ENCODE measurements at regions not wholly inside any gene's neighbourhood (a gene's known extent, or its start where the extent isn't known, plus 50 kb on each side); places are given as distances from the start of the nearest gene placed in this dataset.

DNA sequence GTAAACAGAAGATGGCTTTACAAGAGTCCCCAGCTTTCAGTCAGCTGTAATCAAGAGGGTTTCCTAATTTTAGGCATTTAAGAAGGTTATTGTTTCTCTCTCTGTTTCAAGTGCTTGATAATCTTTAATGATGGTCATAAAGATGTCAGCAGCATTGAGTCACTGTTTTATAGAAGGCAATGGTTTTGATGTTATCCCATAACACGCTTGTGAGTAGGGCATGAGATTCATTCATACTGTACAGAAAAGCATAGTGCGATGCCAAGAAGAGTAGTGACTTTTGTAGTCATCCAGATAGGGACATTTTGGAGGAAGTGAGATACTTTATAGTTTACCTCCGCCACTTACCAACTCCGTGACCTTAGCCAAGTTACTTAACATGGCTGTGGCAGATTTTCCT is 364.2 kb upstream of the SLC10A2 start:
- peaks cover 38% of the 10 kb centered on the region for H3K9me3 Mint-ChIP-seq
- H3K4me3 Mint-ChIP-seq = no peak overlapping the region
- DNase-seq = no peak
- peaks cover 2% of the 10 kb centered on the region; the same call in 1 of the 2 replicates for H3K27me3 Mint-ChIP-seq (ENCODE audit: insufficient read depth)
- H3K36me3 Mint-ChIP-seq (ENCODE audit: low read depth) = no peaks in the 10 kb centered on the region
- TF ChIP-seq, protein P1, sequence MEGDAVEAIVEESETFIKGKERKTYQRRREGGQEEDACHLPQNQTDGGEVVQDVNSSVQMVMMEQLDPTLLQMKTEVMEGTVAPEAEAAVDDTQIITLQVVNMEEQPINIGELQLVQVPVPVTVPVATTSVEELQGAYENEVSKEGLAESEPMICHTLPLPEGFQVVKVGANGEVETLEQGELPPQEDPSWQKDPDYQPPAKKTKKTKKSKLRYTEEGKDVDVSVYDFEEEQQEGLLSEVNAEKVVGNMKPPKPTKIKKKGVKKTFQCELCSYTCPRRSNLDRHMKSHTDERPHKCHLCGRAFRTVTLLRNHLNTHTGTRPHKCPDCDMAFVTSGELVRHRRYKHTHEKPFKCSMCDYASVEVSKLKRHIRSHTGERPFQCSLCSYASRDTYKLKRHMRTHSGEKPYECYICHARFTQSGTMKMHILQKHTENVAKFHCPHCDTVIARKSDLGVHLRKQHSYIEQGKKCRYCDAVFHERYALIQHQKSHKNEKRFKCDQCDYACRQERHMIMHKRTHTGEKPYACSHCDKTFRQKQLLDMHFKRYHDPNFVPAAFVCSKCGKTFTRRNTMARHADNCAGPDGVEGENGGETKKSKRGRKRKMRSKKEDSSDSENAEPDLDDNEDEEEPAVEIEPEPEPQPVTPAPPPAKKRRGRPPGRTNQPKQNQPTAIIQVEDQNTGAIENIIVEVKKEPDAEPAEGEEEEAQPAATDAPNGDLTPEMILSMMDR (IDR thresholded peaks at IDR 0.05) = no peak
- H3K4me1 Mint-ChIP-seq (ENCODE audit: low read depth) = no peaks in the 10 kb centered on the region
- H3K27ac Mint-ChIP-seq = no peak overlapping the region

DNA sequence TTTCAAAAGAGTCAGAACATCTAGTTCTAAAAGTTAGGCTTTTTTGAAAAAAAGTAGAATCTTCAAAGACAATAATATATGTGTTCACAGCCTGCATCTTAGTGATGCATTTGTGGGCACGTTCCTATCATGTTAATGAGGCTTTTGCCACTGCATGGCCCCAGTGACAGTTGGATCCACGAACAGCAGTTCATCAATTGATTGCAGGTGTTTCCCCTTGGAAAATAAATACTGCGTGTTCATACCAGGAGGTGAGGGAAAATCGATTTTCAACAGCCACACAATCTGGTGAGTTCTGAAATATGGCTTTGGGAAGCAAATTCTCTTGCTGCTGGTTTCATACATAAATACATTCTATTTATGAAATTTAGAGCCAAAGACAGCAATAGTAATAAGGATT is 343.8 kb upstream of the SLC10A2 start:
- Mint-ChIP-seq H3K27ac (no peak overlapping the region), H3K4me3 (no peak overlapping the region), H3K36me3 (ENCODE audit: low read depth) (no peaks in the 10 kb centered on the region), H3K4me1 (ENCODE audit: low read depth) (no peaks in the 10 kb centered on the region), H3K27me3 (ENCODE audit: insufficient read depth) (no peaks in the 10 kb centered on the region), H3K9me3 (peaks cover 19% of the 10 kb centered on the region)
- TF ChIP-seq, protein P1 (IDR thresholded peaks at IDR 0.05) = no peak
- no peak for DNase-seq

DNA sequence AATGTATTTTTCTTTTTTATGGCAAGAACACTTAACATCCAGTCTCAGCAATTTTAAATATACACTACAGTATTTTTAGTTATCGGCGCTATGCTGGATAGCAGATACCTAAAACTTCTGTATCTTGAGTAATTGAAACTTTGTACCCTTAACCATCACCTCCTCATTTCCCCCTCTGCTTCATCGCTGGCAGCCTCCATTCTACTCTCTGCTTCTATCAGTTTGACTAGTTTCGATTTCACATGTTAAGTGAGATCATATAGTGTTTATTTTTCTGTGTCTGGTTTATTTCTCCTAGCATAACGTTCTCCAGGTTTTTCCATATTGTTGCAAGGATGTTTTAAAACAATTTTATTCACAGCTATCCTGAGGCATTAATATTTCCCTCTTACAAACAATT is 340.8 kb upstream of the SLC10A2 start:
- peaks cover 35% of the 10 kb centered on the region for H3K9me3 Mint-ChIP-seq
- H3K27me3 Mint-ChIP-seq (ENCODE audit: insufficient read depth) = no peaks in the 10 kb centered on the region
- no peak overlapping the region for H3K27ac Mint-ChIP-seq
- H3K4me1 Mint-ChIP-seq (ENCODE audit: low read depth) = no peaks in the 10 kb centered on the region
- 0 out of 2 replicates have a peak, but pooled peaks cover 5% of the 10 kb centered on the region for H3K36me3 Mint-ChIP-seq (ENCODE audit: low read depth)
- TF ChIP-seq, protein P1 (IDR thresholded peaks at IDR 0.05) = no peak
- H3K4me3 Mint-ChIP-seq = no peak overlapping the region
- DNase-seq = no peak

DNA sequence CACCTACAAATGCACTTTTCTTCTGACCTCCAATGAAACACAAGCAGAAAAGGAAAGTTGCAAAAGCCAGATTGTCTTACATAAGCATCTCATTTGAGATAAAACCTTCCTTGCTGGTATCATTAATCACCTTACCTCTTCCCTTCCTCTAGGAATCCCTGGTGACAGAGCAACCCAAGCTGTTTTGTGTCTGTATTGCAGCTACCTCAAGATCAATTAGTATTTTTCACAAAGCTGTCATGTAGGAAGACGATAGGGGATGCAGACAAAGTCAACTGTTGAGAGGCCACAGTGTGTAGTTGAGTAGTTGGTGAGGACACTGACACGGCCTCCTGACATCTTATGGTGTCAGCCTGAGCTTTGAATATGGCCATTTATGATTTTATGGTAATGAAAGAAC is 339.1 kb upstream of the SLC10A2 start:
- 0 out of 2 replicates have a peak, but pooled peaks cover 5% of the 10 kb centered on the region for H3K36me3 Mint-ChIP-seq (ENCODE audit: low read depth)
- TF ChIP-seq, protein P1 (IDR thresholded peaks at IDR 0.05) = no peak
- no peaks in the 10 kb centered on the region for H3K4me1 Mint-ChIP-seq (ENCODE audit: low read depth)
- H3K27ac Mint-ChIP-seq = no peak overlapping the region
- no peak for DNase-seq
- H3K4me3 Mint-ChIP-seq = no peak overlapping the region
- peaks cover 35% of the 10 kb centered on the region for H3K9me3 Mint-ChIP-seq
- H3K27me3 Mint-ChIP-seq (ENCODE audit: insufficient read depth) = no peaks in the 10 kb centered on the region

DNA sequence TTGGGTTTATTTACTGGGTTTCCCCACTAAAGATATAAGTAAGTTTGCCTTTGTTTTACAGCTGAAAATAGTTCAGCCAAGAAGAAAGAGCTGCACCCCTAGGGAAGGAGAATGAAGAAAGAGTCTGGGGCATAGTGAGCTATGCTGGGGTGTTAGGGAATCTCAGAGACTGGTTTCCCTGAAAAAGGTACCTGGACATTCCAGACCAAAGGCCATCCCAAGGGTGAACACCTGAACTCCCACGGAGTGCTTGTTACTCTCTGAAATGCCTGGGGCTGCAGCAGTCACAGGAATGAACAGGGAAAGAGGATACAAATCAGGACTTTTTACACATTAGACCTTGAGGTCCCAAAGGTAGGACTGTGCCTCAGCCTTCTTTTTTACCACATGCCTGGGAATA is 337.6 kb upstream of the SLC10A2 start:
- H3K27ac Mint-ChIP-seq = no peak overlapping the region
- H3K9me3 Mint-ChIP-seq = peaks cover 40% of the 10 kb centered on the region
- DNase-seq = no peak
- H3K4me3 Mint-ChIP-seq = no peak overlapping the region
- 0 out of 2 replicates have a peak, but pooled peaks cover 5% of the 10 kb centered on the region for H3K36me3 Mint-ChIP-seq (ENCODE audit: low read depth)
- H3K4me1 Mint-ChIP-seq (ENCODE audit: low read depth) = no peaks in the 10 kb centered on the region
- TF ChIP-seq, protein P1 (IDR thresholded peaks at IDR 0.05) = no peak
- H3K27me3 Mint-ChIP-seq (ENCODE audit: insufficient read depth) = no peaks in the 10 kb centered on the region
